GM23338 (cell line): ENCODE measurements at regions not wholly inside any gene's neighbourhood (a gene's known extent, or its start where the extent isn't known, plus 50 kb on each side); places are given as distances from the start of the nearest gene placed in this dataset.

Source experiments
- POLR2AphosphoS5 ChIP-seq: IDR thresholded peaks from 2 replicates; pipeline ENCODE4 v1.6.1; 2016; ENCODE audit warnings: antibody characterized with exemption, low read depth
- STAT1 ChIP-seq: IDR thresholded peaks from one replicate; pipeline ENCODE4 v1.6.1; 2016; ENCODE audit warnings: antibody characterized with exemption; ENCODE audit not compliant: unreplicated experiment
- ZNF114 ChIP-seq: fragments of 250-450 bp; sonication (Bioruptor Pico); IDR thresholded peaks from 2 replicates; pipeline ENCODE4 v1.5.0; 2020; ENCODE audit warnings: mild to moderate bottlenecking, moderate library complexity
- TF ChIP-seq, protein P1 (sequence below), 2 experiments: fragments of 200-600 bp in 1 of 2; sonication (generic) in 1 of 2; conservative IDR thresholded peaks; 2 replicates each; pipeline versions ENCODE4 v1.5.1 to v1.6.1; 2016 to 2017; ENCODE audit warnings: antibody characterized with exemption in 2 of 2, low read depth in 2 of 2, mild to moderate bottlenecking in 2 of 2, moderate library complexity in 1 of 2
- TF ChIP-seq, protein P2 (sequence below): IDR thresholded peaks from one replicate; pipeline ENCODE4 v1.6.1; 2018; ENCODE audit warnings: antibody characterized with exemption; ENCODE audit not compliant: unreplicated experiment

DNA sequence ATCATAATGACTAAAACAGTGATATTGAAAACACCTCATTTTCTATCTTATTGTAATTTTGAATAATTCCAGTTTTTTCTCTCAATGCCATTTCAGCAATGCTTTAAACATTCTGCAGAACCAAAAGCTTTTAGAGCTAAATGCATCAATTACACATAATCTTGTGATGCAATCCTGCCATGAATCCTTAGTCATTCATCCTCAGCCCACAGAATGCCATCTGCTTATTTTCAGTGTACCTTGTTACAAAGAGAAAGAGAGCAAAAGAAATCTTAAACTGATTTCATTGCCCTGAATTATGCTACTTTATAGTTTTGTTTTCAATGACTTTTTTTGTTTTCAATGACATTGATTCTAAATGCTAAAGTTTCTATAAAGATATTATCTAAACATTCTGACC is 1234.8 kb upstream of the C9orf72 start:
- TF ChIP-seq, protein P1, sequence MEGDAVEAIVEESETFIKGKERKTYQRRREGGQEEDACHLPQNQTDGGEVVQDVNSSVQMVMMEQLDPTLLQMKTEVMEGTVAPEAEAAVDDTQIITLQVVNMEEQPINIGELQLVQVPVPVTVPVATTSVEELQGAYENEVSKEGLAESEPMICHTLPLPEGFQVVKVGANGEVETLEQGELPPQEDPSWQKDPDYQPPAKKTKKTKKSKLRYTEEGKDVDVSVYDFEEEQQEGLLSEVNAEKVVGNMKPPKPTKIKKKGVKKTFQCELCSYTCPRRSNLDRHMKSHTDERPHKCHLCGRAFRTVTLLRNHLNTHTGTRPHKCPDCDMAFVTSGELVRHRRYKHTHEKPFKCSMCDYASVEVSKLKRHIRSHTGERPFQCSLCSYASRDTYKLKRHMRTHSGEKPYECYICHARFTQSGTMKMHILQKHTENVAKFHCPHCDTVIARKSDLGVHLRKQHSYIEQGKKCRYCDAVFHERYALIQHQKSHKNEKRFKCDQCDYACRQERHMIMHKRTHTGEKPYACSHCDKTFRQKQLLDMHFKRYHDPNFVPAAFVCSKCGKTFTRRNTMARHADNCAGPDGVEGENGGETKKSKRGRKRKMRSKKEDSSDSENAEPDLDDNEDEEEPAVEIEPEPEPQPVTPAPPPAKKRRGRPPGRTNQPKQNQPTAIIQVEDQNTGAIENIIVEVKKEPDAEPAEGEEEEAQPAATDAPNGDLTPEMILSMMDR (conservative IDR thresholded peaks at IDR 0.05; ENCODE audit: low read depth in 2 of 2), result no peak
- TF ChIP-seq POLR2AphosphoS5 (no peak), ZNF114 (CRISPR knock-in tag) (no peak), STAT1 (no peak)
- TF ChIP-seq, protein P2, sequence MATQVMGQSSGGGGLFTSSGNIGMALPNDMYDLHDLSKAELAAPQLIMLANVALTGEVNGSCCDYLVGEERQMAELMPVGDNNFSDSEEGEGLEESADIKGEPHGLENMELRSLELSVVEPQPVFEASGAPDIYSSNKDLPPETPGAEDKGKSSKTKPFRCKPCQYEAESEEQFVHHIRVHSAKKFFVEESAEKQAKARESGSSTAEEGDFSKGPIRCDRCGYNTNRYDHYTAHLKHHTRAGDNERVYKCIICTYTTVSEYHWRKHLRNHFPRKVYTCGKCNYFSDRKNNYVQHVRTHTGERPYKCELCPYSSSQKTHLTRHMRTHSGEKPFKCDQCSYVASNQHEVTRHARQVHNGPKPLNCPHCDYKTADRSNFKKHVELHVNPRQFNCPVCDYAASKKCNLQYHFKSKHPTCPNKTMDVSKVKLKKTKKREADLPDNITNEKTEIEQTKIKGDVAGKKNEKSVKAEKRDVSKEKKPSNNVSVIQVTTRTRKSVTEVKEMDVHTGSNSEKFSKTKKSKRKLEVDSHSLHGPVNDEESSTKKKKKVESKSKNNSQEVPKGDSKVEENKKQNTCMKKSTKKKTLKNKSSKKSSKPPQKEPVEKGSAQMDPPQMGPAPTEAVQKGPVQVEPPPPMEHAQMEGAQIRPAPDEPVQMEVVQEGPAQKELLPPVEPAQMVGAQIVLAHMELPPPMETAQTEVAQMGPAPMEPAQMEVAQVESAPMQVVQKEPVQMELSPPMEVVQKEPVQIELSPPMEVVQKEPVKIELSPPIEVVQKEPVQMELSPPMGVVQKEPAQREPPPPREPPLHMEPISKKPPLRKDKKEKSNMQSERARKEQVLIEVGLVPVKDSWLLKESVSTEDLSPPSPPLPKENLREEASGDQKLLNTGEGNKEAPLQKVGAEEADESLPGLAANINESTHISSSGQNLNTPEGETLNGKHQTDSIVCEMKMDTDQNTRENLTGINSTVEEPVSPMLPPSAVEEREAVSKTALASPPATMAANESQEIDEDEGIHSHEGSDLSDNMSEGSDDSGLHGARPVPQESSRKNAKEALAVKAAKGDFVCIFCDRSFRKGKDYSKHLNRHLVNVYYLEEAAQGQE, result no peak
